ENCODE measurements at regions not wholly inside any gene's neighbourhood (a gene's known extent, or its start where the extent isn't known, plus 50 kb on each side); places are given as distances from the start of the nearest gene placed in this dataset.

- DNase-seq (ENCODE audit: low spot score), result no peak
- no peak for TF ChIP-seq CTCF (IDR thresholded peaks at IDR 0.05)
- no peak for ATAC-seq (ENCODE audit: low FRiP score)
These were observed 51.4 kb upstream of the NUP50 start for GRCh38 chr22:45112136-45112879.
